ENCODE measurements at regions not wholly inside any gene's neighbourhood (a gene's known extent, or its start where the extent isn't known, plus 50 kb on each side); places are given as distances from the start of the nearest gene placed in this dataset.

- Histone ChIP-seq H3K27ac (no peak overlapping the region), H3K36me3 (no peaks in the 10 kb centered on the region), H3K4me3 (no peak overlapping the region), H3K27me3 (no peaks in the 10 kb centered on the region), H3K4me1 (peaks cover 0 to 23% (median 0%) of the 10 kb centered on the region in 3 donors), H3K9me3 (no peaks in the 10 kb centered on the region)
- 59 to 69% methylated on average over 4 of the region's 4 CpGs for WGBS, 2 donors
- no peak for TF ChIP-seq POLR2A (IDR thresholded peaks at IDR 0.05)
- intact Hi-C loops (cut with DNase I) = no loop called here
- no peak for DNase-seq
These were observed 433.7 kb downstream of the KIF2B start for GRCh38 chr17:54256401-54256929.

DNA sequence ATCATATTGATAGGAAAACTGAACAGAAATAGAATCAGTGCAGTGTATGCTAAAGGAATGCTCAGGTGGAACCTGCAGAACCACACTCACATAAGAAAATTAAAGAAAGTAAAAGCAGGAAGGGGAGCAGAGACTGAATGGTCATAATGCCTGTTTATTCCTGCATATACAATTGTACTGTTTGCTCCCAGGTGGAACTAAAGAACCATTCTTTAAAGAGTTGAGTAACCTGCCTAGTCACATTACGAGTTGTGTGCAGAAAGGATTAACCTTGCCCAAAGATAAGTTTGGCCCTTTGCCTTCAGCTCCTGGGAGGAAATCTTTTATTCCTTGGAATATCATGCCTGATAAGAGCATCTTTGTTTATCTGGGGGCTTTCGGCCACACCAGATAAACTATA lies 434.7 kb downstream of the KIF2B start:
- Histone ChIP-seq H3K27me3 (no peaks in the 10 kb centered on the region), H3K36me3 (no peaks in the 10 kb centered on the region), H3K4me3 (no peak overlapping the region), H3K4me1 (peaks cover 0 to 23% (median 0%) of the 10 kb centered on the region in 3 donors), H3K27ac (no peak overlapping the region), H3K9me3 (no peaks in the 10 kb centered on the region)
- intact Hi-C loops (cut with DNase I) = no loop called here
- no peak for TF ChIP-seq POLR2A (IDR thresholded peaks at IDR 0.05)
- TF ChIP-seq, protein P1, sequence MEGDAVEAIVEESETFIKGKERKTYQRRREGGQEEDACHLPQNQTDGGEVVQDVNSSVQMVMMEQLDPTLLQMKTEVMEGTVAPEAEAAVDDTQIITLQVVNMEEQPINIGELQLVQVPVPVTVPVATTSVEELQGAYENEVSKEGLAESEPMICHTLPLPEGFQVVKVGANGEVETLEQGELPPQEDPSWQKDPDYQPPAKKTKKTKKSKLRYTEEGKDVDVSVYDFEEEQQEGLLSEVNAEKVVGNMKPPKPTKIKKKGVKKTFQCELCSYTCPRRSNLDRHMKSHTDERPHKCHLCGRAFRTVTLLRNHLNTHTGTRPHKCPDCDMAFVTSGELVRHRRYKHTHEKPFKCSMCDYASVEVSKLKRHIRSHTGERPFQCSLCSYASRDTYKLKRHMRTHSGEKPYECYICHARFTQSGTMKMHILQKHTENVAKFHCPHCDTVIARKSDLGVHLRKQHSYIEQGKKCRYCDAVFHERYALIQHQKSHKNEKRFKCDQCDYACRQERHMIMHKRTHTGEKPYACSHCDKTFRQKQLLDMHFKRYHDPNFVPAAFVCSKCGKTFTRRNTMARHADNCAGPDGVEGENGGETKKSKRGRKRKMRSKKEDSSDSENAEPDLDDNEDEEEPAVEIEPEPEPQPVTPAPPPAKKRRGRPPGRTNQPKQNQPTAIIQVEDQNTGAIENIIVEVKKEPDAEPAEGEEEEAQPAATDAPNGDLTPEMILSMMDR (IDR thresholded peaks at IDR 0.05) = no peak
- DNase-seq = no peak
- 21 to 29% methylated on average over 2 of the region's 2 CpGs for WGBS, 2 donors

GRCh38 chr17:54259476-54259875 lies 436.7 kb downstream of the KIF2B start:
- Histone ChIP-seq H3K9me3 (peaks cover 0 to 7% (median 2%) of the 10 kb centered on the region in 3 donors), H3K27ac (no peak overlapping the region), H3K27me3 (no peaks in the 10 kb centered on the region), H3K4me3 (no peak overlapping the region), H3K36me3 (no peaks in the 10 kb centered on the region), H3K4me1 (peaks cover 0 to 23% (median 0%) of the 10 kb centered on the region in 3 donors)
- TF ChIP-seq POLR2A (IDR thresholded peaks at IDR 0.05) = no peak
- TF ChIP-seq, protein P1 (IDR thresholded peaks at IDR 0.05) = no peak
- no peak for DNase-seq
- intact Hi-C loops (cut with DNase I) = no loop called here
- WGBS, 2 donors = 19 to 33% methylated on average over 4 of the region's 4 CpGs

- H3K36me3 ChIP-seq = no peaks in the 10 kb centered on the region
- peaks cover 0 to 12% (median 11%) of the 10 kb centered on the region in 3 donors for H3K9me3 ChIP-seq
- H3K27ac ChIP-seq = no peak overlapping the region
- WGBS, 2 donors = 81 to 88% methylated on average over 2 of the region's 2 CpGs
- H3K27me3 ChIP-seq = no peaks in the 10 kb centered on the region
- no peak for DNase-seq
- H3K4me1 ChIP-seq = peaks cover 0 to 23% (median 0%) of the 10 kb centered on the region in 3 donors
- H3K4me3 ChIP-seq = no peak overlapping the region
- intact Hi-C loops (cut with DNase I) = no loop called here
- TF ChIP-seq POLR2A (IDR thresholded peaks at IDR 0.05) = no peak
- TF ChIP-seq, protein P1 (IDR thresholded peaks at IDR 0.05) = no peak
These were observed 438.7 kb downstream of the KIF2B start for GRCh38 chr17:54261465-54261864.

GRCh38 chr17:54269881-54270280 lies 447.2 kb downstream of the KIF2B start:
- WGBS, 2 donors = 14 to 44% methylated on average over 2 of the region's 2 CpGs
- no peaks in the 10 kb centered on the region for H3K4me1 ChIP-seq
- H3K4me3 ChIP-seq = no peak overlapping the region
- peaks cover 0 to 5% (median 2%) of the 10 kb centered on the region in 3 donors for H3K9me3 ChIP-seq
- intact Hi-C loops (cut with DNase I) = no loop called here
- no peaks in the 10 kb centered on the region for H3K36me3 ChIP-seq
- no peak for DNase-seq
- no peaks in the 10 kb centered on the region for H3K27me3 ChIP-seq
- H3K27ac ChIP-seq = peak overlapping the region in 1 of 4 donors; percentile 23
- no peak for TF ChIP-seq POLR2A (IDR thresholded peaks at IDR 0.05)
- TF ChIP-seq, protein P1 (IDR thresholded peaks at IDR 0.05) = no peak

- Histone ChIP-seq H3K27me3 (no peaks in the 10 kb centered on the region), H3K4me3 (no peak overlapping the region), H3K9me3 (no peaks in the 10 kb centered on the region), H3K27ac (peak overlapping the region in 1 of 4 donors; percentile 4), H3K4me1 (no peaks in the 10 kb centered on the region), H3K36me3 (no peaks in the 10 kb centered on the region)
- WGBS, 2 donors = 15 to 41% methylated on average over 2 of the region's 2 CpGs
- TF ChIP-seq, protein P1 (IDR thresholded peaks at IDR 0.05) = no peak
- TF ChIP-seq POLR2A (IDR thresholded peaks at IDR 0.05) = no peak
- no peak for DNase-seq
- intact Hi-C loops (cut with DNase I) = no loop called here
These were observed 447.8 kb downstream of the KIF2B start for GRCh38 chr17:54270499-54270898.

Measured in esophagus squamous epithelium (tissue), 5 donors.